ENCODE measurements at regions not wholly inside any gene's neighbourhood (a gene's known extent, or its start where the extent isn't known, plus 50 kb on each side); places are given as distances from the start of the nearest gene placed in this dataset.

GRCh38 chr2:155412598-155412997, 714.1 kb downstream of the KCNJ3 start:
- H3K4me3 ChIP-seq (replicated peaks in 1 of 2; ENCODE audit: low read depth in 2 of 2, low read length in 2 of 2) = no peak overlapping the region
- no peak for DNase-seq (ENCODE audit: low read depth in 2 of 2)
- TF ChIP-seq CTCF (IDR thresholded peaks at IDR 0.05; ENCODE audit: low read depth, low read length) = no peak

GRCh38 chr2:155404433-155405002, 706.0 kb downstream of the KCNJ3 start:
- no peak for TF ChIP-seq CTCF (IDR thresholded peaks at IDR 0.05; ENCODE audit: low read depth, low read length)
- H3K4me3 ChIP-seq (replicated peaks in 1 of 2; ENCODE audit: low read depth in 2 of 2, low read length in 2 of 2) = no peak overlapping the region
- DNase-seq (ENCODE audit: low read depth in 2 of 2) = no peak

GRCh38 chr2:155393406-155393805, 694.9 kb downstream of the KCNJ3 start:
- H3K4me3 ChIP-seq (replicated peaks in 1 of 2; ENCODE audit: low read depth in 2 of 2, low read length in 2 of 2) = no peak overlapping the region
- no peak for DNase-seq (ENCODE audit: low read depth in 2 of 2)
- no peak for TF ChIP-seq CTCF (IDR thresholded peaks at IDR 0.05; ENCODE audit: low read depth, low read length)

- H3K4me3 ChIP-seq (replicated peaks in 1 of 2; ENCODE audit: low read depth in 2 of 2, low read length in 2 of 2) = no peak overlapping the region
- TF ChIP-seq CTCF (IDR thresholded peaks at IDR 0.05; ENCODE audit: low read depth, low read length) = no peak
- DNase-seq (ENCODE audit: low read depth in 2 of 2) = no peak
Measured at GRCh38 chr2:155391613-155392130, 693.2 kb downstream of the KCNJ3 start.

- no peak overlapping the region for H3K4me3 ChIP-seq (replicated peaks in 1 of 2; ENCODE audit: low read depth in 2 of 2, low read length in 2 of 2)
- TF ChIP-seq CTCF (IDR thresholded peaks at IDR 0.05; ENCODE audit: low read depth, low read length) = no peak
- no peak for DNase-seq (ENCODE audit: low read depth in 2 of 2)
Measured at GRCh38 chr2:155389224-155389623, 690.7 kb downstream of the KCNJ3 start.

- DNase-seq (ENCODE audit: low read depth in 2 of 2) = no peak
- no peak overlapping the region for H3K4me3 ChIP-seq (replicated peaks in 1 of 2; ENCODE audit: low read depth in 2 of 2, low read length in 2 of 2)
- TF ChIP-seq CTCF (IDR thresholded peaks at IDR 0.05; ENCODE audit: low read depth, low read length) = no peak
Measured at GRCh38 chr2:155384555-155385123, 686.1 kb downstream of the KCNJ3 start.
